Endothelial cell (in vitro differentiated cells): ENCODE measurements at regions not wholly inside any gene's neighbourhood (a gene's known extent, or its start where the extent isn't known, plus 50 kb on each side); places are given as distances from the start of the nearest gene placed in this dataset.

ENCODE experiments used
- DNase-seq: peaks from one replicate; pipeline ENCODE4 v3.0.0; 2021; ENCODE audit warnings: low spot score
- H3K27ac Mint-ChIP-seq: one replicate; pipeline ENCODE4 v1.8.0; 2021; ENCODE audit warnings: mixed read lengths, inconsistent platforms; ENCODE audit not compliant: unreplicated experiment
- H3K27me3 Mint-ChIP-seq: one replicate; pipeline ENCODE4 v1.8.0; 2021; ENCODE audit warnings: mild to moderate bottlenecking, moderate library complexity, mixed read lengths, inconsistent platforms; ENCODE audit not compliant: unreplicated experiment
- H3K36me3 Mint-ChIP-seq: one replicate; pipeline ENCODE4 v1.8.0; 2021; ENCODE audit warnings: mild to moderate bottlenecking, low read depth, mixed read lengths, inconsistent platforms; ENCODE audit not compliant: unreplicated experiment
- H3K4me1 Mint-ChIP-seq: one replicate; pipeline ENCODE4 v1.8.0; 2021; ENCODE audit warnings: mild to moderate bottlenecking, mixed read lengths, inconsistent platforms; ENCODE audit not compliant: unreplicated experiment
- H3K4me3 Mint-ChIP-seq: one replicate; pipeline ENCODE4 v1.8.0; 2021; ENCODE audit warnings: mild to moderate bottlenecking, mixed read lengths, inconsistent platforms; ENCODE audit not compliant: unreplicated experiment
- H3K9me3 Mint-ChIP-seq: one replicate; pipeline ENCODE4 v1.8.0; 2021; ENCODE audit warnings: mixed read lengths, inconsistent platforms; ENCODE audit not compliant: unreplicated experiment
- CTCF ChIP-seq: fragments of 200-600 bp; sonication (generic); IDR thresholded peaks from one replicate; pipeline ENCODE4 v1.5.0; 2021; ENCODE audit warnings: antibody characterized with exemption; ENCODE audit not compliant: unreplicated experiment

- Mint-ChIP-seq H3K27ac (no peak overlapping the region), H3K36me3 (no peaks in the 10 kb centered on the region), H3K9me3 (no peaks in the 10 kb centered on the region), H3K4me1 (no peaks in the 10 kb centered on the region), H3K27me3 (peaks cover 2% of the 10 kb centered on the region), H3K4me3 (no peak overlapping the region)
- TF ChIP-seq CTCF = no peak
- DNase-seq = no peak
These were observed 102.3 kb upstream of the LMO4 start for GRCh38 chr1:87226341-87226760.

GRCh38 chr1:87227651-87228050 lies 101.0 kb upstream of the LMO4 start:
- H3K36me3 Mint-ChIP-seq = no peaks in the 10 kb centered on the region
- no peaks in the 10 kb centered on the region for H3K4me1 Mint-ChIP-seq
- H3K4me3 Mint-ChIP-seq = no peak overlapping the region
- H3K9me3 Mint-ChIP-seq = no peaks in the 10 kb centered on the region
- TF ChIP-seq CTCF = no peak
- H3K27me3 Mint-ChIP-seq = peaks cover 2% of the 10 kb centered on the region
- DNase-seq = no peak
- H3K27ac Mint-ChIP-seq = no peak overlapping the region

- Mint-ChIP-seq H3K36me3 (no peaks in the 10 kb centered on the region), H3K27me3 (peaks cover 2% of the 10 kb centered on the region)
These were observed 98.2 kb upstream of the LMO4 start for GRCh38 chr1:87230501-87230900.

GRCh38 chr1:87231703-87232367 lies 96.8 kb upstream of the LMO4 start:
- DNase-seq = no peak
- H3K9me3 Mint-ChIP-seq = no peaks in the 10 kb centered on the region
- H3K4me3 Mint-ChIP-seq = no peak overlapping the region
- H3K36me3 Mint-ChIP-seq = no peaks in the 10 kb centered on the region
- H3K4me1 Mint-ChIP-seq = no peaks in the 10 kb centered on the region
- no peak overlapping the region for H3K27ac Mint-ChIP-seq
- no peak for TF ChIP-seq CTCF
- H3K27me3 Mint-ChIP-seq = no peaks in the 10 kb centered on the region

More at GRCh38 chr1:87230501-87230900, 98.2 kb upstream of the LMO4 start:
- no peak for TF ChIP-seq CTCF
- no peak overlapping the region for H3K4me3 Mint-ChIP-seq
- H3K27ac Mint-ChIP-seq = no peak overlapping the region
- DNase-seq = no peak
- H3K9me3 Mint-ChIP-seq = no peaks in the 10 kb centered on the region
- no peaks in the 10 kb centered on the region for H3K4me1 Mint-ChIP-seq

GRCh38 chr1:87236585-87236984 lies 92.1 kb upstream of the LMO4 start:
- Mint-ChIP-seq H3K4me1 (no peaks in the 10 kb centered on the region), H3K27ac (no peak overlapping the region), H3K9me3 (no peaks in the 10 kb centered on the region), H3K36me3 (no peaks in the 10 kb centered on the region), H3K4me3 (no peak overlapping the region), H3K27me3 (no peaks in the 10 kb centered on the region)
- TF ChIP-seq CTCF = no peak
- DNase-seq = no peak
